ENCODE measurements at regions not wholly inside any gene's neighbourhood (a gene's known extent, or its start where the extent isn't known, plus 50 kb on each side); places are given as distances from the start of the nearest gene placed in this dataset.

GRCh38 chr6:11413117-11413687 is 124.3 kb upstream of the TMEM170B start:
- no peak for DNase-seq
- Histone ChIP-seq H3K9me3 (ENCODE audit: severe bottlenecking) (peaks cover 8% of the 10 kb centered on the region), H3K27ac (no peak overlapping the region), H3K36me3 (no peaks in the 10 kb centered on the region), H3K4me3 (ENCODE audit: low read depth, low read length) (no peak overlapping the region), H3K27me3 (ENCODE audit: insufficient read depth, low read depth, severe bottlenecking) (no peaks in the 10 kb centered on the region)
- TF ChIP-seq CTCF (IDR thresholded peaks at IDR 0.05; ENCODE audit: low read depth, low read length): no peak

GRCh38 chr6:11412616-11413015 is 124.9 kb upstream of the TMEM170B start:
- H3K9me3 ChIP-seq (ENCODE audit: severe bottlenecking): peaks cover 8% of the 10 kb centered on the region
- no peak overlapping the region for H3K4me3 ChIP-seq (ENCODE audit: low read depth, low read length)
- H3K27me3 ChIP-seq (ENCODE audit: insufficient read depth, low read depth, severe bottlenecking): no peaks in the 10 kb centered on the region
- no peak for TF ChIP-seq CTCF (IDR thresholded peaks at IDR 0.05; ENCODE audit: low read depth, low read length)
- no peak for DNase-seq
- no peaks in the 10 kb centered on the region for H3K36me3 ChIP-seq
- H3K27ac ChIP-seq: no peak overlapping the region

- DNase-seq: peak; percentile 34
- no peaks in the 10 kb centered on the region for H3K36me3 ChIP-seq
- H3K27ac ChIP-seq: no peak overlapping the region
- peaks cover 4% of the 10 kb centered on the region for H3K9me3 ChIP-seq (ENCODE audit: severe bottlenecking)
- no peaks in the 10 kb centered on the region for H3K27me3 ChIP-seq (ENCODE audit: insufficient read depth, low read depth, severe bottlenecking)
- TF ChIP-seq CTCF (IDR thresholded peaks at IDR 0.05; ENCODE audit: low read depth, low read length): no peak
- H3K4me3 ChIP-seq (ENCODE audit: low read depth, low read length): no peak overlapping the region
Measured at GRCh38 chr6:11412011-11412424, 125.5 kb upstream of the TMEM170B start.

GRCh38 chr6:11411593-11411992 is 126.0 kb upstream of the TMEM170B start:
- H3K4me3 ChIP-seq (ENCODE audit: low read depth, low read length): no peak overlapping the region
- no peak overlapping the region for H3K27ac ChIP-seq
- DNase-seq: no peak
- H3K9me3 ChIP-seq (ENCODE audit: severe bottlenecking): peaks cover 4% of the 10 kb centered on the region
- no peaks in the 10 kb centered on the region for H3K27me3 ChIP-seq (ENCODE audit: insufficient read depth, low read depth, severe bottlenecking)
- H3K36me3 ChIP-seq: no peaks in the 10 kb centered on the region
- no peak for TF ChIP-seq CTCF (IDR thresholded peaks at IDR 0.05; ENCODE audit: low read depth, low read length)

GRCh38 chr6:11410539-11411307 is 126.8 kb upstream of the TMEM170B start:
- no peaks in the 10 kb centered on the region for H3K27me3 ChIP-seq (ENCODE audit: insufficient read depth, low read depth, severe bottlenecking)
- H3K36me3 ChIP-seq: no peaks in the 10 kb centered on the region
- no peak for DNase-seq
- no peak overlapping the region for H3K4me3 ChIP-seq (ENCODE audit: low read depth, low read length)
- no peaks in the 10 kb centered on the region for H3K9me3 ChIP-seq (ENCODE audit: severe bottlenecking)
- no peak overlapping the region for H3K27ac ChIP-seq
- TF ChIP-seq CTCF (IDR thresholded peaks at IDR 0.05; ENCODE audit: low read depth, low read length): no peak
